GM23248 (cell line): ENCODE measurements at regions not wholly inside any gene's neighbourhood (a gene's known extent, or its start where the extent isn't known, plus 50 kb on each side); places are given as distances from the start of the nearest gene placed in this dataset.

Experiments
- EZH2 ChIP-seq: fragments of 200-600 bp; sonication (generic); IDR thresholded peaks from 2 replicates; pipeline ENCODE4 v1.6.1; 2018; ENCODE audit warnings: antibody characterized with exemption, mild to moderate bottlenecking; ENCODE audit not compliant: insufficient read depth, poor library complexity, severe bottlenecking
- EZH2phosphoT487 ChIP-seq: fragments of 200-600 bp; sonication (generic); IDR thresholded peaks from 2 replicates; pipeline ENCODE4 v1.6.1; 2018; ENCODE audit warnings: antibody characterized with exemption, moderate library complexity, mild to moderate bottlenecking, low read depth; ENCODE audit not compliant: insufficient read depth

DNA sequence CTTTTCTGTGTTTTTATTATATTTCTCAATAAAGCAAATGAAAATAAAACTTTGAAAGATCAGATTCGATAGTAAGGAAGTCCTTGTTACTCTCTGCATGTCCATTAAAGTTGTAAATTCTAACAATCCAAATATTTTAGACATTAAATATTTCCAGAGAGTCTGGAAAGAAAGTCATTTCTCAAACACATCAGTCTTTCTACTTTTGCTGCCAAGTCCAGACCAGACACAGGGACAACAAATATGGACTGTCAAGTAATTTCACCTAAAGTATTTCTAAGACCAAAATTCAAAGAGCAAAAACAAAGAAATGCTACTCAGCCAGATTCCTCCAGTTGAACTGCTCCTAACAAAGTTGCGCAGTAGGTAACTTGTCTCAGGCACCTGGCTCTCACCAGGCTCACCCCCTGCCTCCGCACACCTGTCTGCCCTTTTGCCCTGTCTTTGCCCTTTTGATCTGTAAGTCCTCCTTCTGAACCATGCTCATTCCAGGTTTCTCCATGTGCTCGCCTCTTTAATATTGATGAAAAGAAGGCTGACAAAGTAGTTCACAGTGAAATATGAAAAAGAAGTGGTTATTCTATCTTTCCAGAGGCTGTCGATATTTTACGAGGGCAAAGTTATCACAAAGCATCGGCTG, 300.5 kb downstream of the C7orf25 start:
- TF ChIP-seq EZH2 = no peak
- no peak for TF ChIP-seq EZH2phosphoT487
